ENCODE measurements at regions not wholly inside any gene's neighbourhood (a gene's known extent, or its start where the extent isn't known, plus 50 kb on each side); places are given as distances from the start of the nearest gene placed in this dataset.

GRCh38 chr4:28558895-28559294 is 1698.3 kb downstream of the STIM2 start (continued):
- no peak for TF ChIP-seq SMAD5 (IDR thresholded peaks at IDR 0.05; ENCODE audit: low read depth)
- no peak for TF ChIP-seq TARDBP (IDR thresholded peaks at IDR 0.05; ENCODE audit: borderline replicate concordance)
- TF ChIP-seq MTA3 (IDR thresholded peaks at IDR 0.05; ENCODE audit: borderline replicate concordance, low read length) = no peak
- no peak for TF ChIP-seq ZZZ3 (IDR thresholded peaks at IDR 0.05; ENCODE audit: control insufficient read depth, insufficient read length, low read depth)
- no peak for TF ChIP-seq POLR2A (IDR thresholded peaks at IDR 0.05; ENCODE audit: low read depth, low read length)
- no peak for TF ChIP-seq BCL11A (IDR thresholded peaks at IDR 0.05; ENCODE audit: low read depth, low read length)

GRCh38 chr4:28562913-28563312 is 1702.3 kb downstream of the STIM2 start:
- ChIA-PET RAD21 (ENCODE audit: unreplicated experiment) (no interaction called here), SMC1A (ENCODE audit: uncharacterized antibody, unreplicated experiment) (no interaction called here), CTCF (no interaction called here), POLR2A (no interaction called here)
- 25% methylated on average over 1 of the region's 4 CpGs for WGBS (ENCODE audit: insufficient coverage, insufficient replicate concordance, low lambda C conversion rate, missing lambda C conversion rate)
- Histone ChIP-seq H3K36me3 (ENCODE audit: control insufficient read depth in 2 of 2, insufficient read depth in 2 of 2, low read length in 1 of 2) (no peaks in the 10 kb centered on the region), H3K27me3 (replicated peaks in 1 of 2; ENCODE audit: control insufficient read depth in 2 of 2, insufficient read depth in 2 of 2, low read length in 1 of 2) (no peaks in the 10 kb centered on the region), H3K4me1 (ENCODE audit: control insufficient read depth, insufficient read depth, low read length) (no peaks in the 10 kb centered on the region), H3K4me2 (ENCODE audit: control insufficient read depth, insufficient read depth) (no peak overlapping the region), H2AFZ (ENCODE audit: control insufficient read depth, low read depth, low read length) (no peak overlapping the region), H3K4me3 (no peak overlapping the region), H3K79me2 (ENCODE audit: control insufficient read depth, insufficient read depth, low read length) (no peaks in the 10 kb centered on the region), H3K9me3 (replicated peaks; ENCODE audit: control insufficient read depth, insufficient read depth, low read length) (no peaks in the 10 kb centered on the region), H3K27ac (ENCODE audit: control insufficient read depth, insufficient read depth) (no peak overlapping the region), H3K9ac (ENCODE audit: control insufficient read depth, insufficient read depth, low read length) (no peak overlapping the region), H4K20me1 (ENCODE audit: control insufficient read depth, insufficient read depth) (no peaks in the 10 kb centered on the region)
- TF ChIP-seq NRF1 (conservative IDR thresholded peaks at IDR 0.05; ENCODE audit: low read depth, low read length) (no peak), PAX5 (IDR thresholded peaks at IDR 0.05; ENCODE audit: borderline replicate concordance, low read depth, low read length) (no peak), POLR2AphosphoS2 (IDR thresholded peaks at IDR 0.05; ENCODE audit: low read depth, low read length) (no peak), ZZZ3 (IDR thresholded peaks at IDR 0.05; ENCODE audit: control insufficient read depth, insufficient read length, low read depth) (no peak)
- intact Hi-C loops (cut with micrococcal nuclease; ENCODE audit: unreplicated experiment) = no loop called here
- no TSS peak for BruUV-seq (replicated peaks)
- FAIRE-seq = no peak
- no peak for ATAC-seq
- in situ Hi-C loops (cut with MboI) = no loop called here
- DNase-seq (ENCODE audit: low read depth, low spot score) = no peak

Data from GM12878 (cell line).